ENCODE measurements at regions not wholly inside any gene's neighbourhood (a gene's known extent, or its start where the extent isn't known, plus 50 kb on each side); places are given as distances from the start of the nearest gene placed in this dataset.

DNA sequence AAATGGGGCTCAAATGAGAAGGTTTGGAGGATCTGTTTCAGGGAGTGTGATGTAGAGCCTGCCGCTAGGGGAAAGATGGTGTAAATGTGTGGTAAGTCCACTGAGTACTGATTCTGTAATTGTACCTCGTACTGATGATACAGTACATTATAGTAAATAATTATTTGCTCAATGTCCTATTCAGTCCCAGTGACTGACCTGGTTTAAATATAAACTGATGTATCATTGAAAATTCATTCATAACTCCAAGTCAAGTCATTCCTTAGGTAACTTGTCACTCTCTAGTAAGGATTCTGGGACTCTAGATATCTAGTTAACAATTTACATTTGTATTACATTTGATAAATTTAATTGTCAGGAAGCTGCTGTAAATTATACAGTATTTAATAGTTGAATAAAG, 667.3 kb downstream of the DTWD2 start:
- DNase-seq (ENCODE audit: low read depth) = no peak
- H3K4me3 ChIP-seq (ENCODE audit: control insufficient read depth, low read depth, low read length) = no peak overlapping the region
- TF ChIP-seq, protein P1, sequence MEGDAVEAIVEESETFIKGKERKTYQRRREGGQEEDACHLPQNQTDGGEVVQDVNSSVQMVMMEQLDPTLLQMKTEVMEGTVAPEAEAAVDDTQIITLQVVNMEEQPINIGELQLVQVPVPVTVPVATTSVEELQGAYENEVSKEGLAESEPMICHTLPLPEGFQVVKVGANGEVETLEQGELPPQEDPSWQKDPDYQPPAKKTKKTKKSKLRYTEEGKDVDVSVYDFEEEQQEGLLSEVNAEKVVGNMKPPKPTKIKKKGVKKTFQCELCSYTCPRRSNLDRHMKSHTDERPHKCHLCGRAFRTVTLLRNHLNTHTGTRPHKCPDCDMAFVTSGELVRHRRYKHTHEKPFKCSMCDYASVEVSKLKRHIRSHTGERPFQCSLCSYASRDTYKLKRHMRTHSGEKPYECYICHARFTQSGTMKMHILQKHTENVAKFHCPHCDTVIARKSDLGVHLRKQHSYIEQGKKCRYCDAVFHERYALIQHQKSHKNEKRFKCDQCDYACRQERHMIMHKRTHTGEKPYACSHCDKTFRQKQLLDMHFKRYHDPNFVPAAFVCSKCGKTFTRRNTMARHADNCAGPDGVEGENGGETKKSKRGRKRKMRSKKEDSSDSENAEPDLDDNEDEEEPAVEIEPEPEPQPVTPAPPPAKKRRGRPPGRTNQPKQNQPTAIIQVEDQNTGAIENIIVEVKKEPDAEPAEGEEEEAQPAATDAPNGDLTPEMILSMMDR (IDR thresholded peaks at IDR 0.05; ENCODE audit: control insufficient read depth, insufficient read depth, low read depth, low read length, missing control alignments) = no peak

DNA sequence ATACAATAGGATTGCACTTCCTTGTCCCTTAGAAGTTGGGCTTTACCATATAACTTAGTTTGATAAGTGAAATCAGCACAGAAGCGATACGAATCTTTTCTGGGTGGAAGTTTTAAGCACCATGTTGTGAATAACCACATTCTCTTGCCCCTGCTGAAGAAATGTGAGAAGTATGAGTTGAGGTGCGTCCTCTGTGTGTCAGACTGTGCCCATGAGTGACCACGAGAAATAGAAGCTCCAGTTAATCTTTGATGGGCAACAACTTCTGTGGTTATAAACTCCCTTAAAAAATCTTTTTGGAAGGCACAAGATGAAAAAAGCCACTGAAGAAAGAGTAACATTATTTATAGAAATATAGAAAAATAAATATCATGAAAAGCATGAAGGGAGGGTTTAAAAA, 668.2 kb downstream of the DTWD2 start:
- no peak for DNase-seq (ENCODE audit: low read depth)

DNA sequence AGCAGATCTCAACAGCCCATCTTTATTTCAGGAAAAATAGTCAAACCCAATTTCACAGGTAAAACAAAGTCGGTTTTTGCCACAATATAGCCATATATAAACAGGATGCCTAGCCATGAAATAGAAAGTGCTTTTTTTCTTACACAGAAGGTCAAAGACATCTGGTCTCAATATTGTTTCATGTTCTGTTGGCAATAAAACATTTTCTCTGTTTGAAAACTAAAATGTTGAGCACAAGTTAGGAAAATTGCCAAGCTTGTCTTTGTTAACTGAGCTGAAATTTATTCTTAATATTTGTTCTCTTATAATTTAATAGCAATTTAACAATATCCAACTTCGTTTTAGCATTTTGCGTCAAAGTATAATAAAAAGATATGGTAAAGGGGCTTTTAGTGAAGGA, 673.4 kb downstream of the DTWD2 start:
- H3K4me3 ChIP-seq (ENCODE audit: control insufficient read depth, low read depth, low read length) = no peak overlapping the region
- TF ChIP-seq, protein P1 (IDR thresholded peaks at IDR 0.05; ENCODE audit: control insufficient read depth, insufficient read depth, low read depth, low read length, missing control alignments) = no peak
- no peak for DNase-seq (ENCODE audit: low read depth)

More for the DNA sequence above, 668.2 kb downstream of the DTWD2 start:
- TF ChIP-seq, protein P1 (IDR thresholded peaks at IDR 0.05; ENCODE audit: control insufficient read depth, insufficient read depth, low read depth, low read length, missing control alignments) = no peak
- no peak overlapping the region for H3K4me3 ChIP-seq (ENCODE audit: control insufficient read depth, low read depth, low read length)

DNA sequence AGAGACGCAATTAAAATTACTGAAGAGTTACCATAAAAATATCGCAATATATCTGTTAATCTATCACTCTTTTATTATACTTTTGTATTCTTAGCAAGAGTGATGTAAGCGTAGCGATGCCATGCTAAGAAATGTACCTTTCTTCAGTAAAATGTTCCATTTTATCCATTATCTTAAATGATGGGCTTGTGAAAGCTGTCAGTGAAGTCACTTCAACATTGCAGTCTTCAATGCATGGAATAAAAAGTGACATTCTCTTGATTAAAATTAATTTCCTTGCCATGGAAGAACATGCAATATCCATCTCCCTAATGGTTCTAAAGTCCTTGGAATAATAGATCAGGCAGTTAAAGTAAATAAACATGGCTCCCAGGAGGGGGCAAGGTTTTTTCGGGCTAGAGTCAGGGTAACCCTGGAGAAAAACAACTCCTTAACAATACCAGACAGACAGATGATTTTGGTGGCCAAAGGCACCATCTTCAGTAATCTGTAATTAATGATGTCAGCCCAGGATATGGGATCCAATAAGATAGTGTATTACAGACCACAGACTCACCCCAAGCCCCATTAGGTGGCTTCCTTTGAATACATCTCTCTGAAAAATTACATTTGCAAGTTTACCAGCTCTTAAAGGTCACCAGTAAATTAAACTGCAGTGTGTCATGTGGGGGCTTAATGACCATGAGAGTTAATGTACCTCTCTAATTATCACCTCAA, 677.1 kb downstream of the DTWD2 start:
- TF ChIP-seq, protein P1 (IDR thresholded peaks at IDR 0.05; ENCODE audit: control insufficient read depth, insufficient read depth, low read depth, low read length, missing control alignments) = no peak
- no peak for DNase-seq (ENCODE audit: low read depth)
- no peak overlapping the region for H3K4me3 ChIP-seq (ENCODE audit: control insufficient read depth, low read depth, low read length)

DNA sequence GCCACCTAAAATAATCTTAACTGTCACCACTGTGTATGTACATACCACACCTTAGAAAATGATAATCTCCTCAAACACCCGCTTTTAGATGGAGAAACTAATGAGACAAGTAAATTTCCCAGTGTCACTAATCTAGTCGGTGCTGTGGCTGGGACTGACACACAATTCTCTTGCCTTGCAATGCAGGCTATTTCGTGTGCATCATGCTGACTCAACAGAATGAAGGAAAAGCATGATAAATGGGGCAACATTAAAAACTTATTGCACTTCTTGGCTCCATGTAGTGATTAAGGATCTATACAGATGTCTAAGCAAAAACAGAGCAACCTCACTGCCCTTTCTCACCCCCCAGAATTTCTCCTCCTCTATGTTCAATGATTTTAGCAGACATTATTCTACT, 677.9 kb downstream of the DTWD2 start:
- TF ChIP-seq, protein P1 (IDR thresholded peaks at IDR 0.05; ENCODE audit: control insufficient read depth, insufficient read depth, low read depth, low read length, missing control alignments) = no peak
- DNase-seq (ENCODE audit: low read depth) = no peak
- H3K4me3 ChIP-seq (ENCODE audit: control insufficient read depth, low read depth, low read length) = no peak overlapping the region

DNA sequence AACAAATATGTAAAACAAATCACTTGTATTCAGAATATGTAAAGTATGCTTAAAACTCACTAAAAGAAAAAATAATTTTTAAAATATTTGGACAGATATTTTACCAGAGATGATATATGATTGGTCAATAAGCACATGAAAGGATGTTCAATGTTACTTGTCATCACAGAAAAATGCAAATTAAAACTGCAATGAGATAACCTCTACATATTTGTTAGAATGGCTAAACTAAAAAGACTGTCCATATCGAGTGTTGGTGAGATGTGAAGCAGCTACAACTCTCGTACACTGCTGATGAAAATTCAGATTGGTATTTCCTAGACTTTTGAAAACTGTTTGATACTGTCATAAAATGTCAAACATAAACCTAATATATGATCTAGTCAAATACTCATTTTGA, 685.1 kb downstream of the DTWD2 start:
- H3K4me3 ChIP-seq (ENCODE audit: control insufficient read depth, low read depth, low read length) = no peak overlapping the region
- TF ChIP-seq, protein P1 (IDR thresholded peaks at IDR 0.05; ENCODE audit: control insufficient read depth, insufficient read depth, low read depth, low read length, missing control alignments) = no peak
- no peak for DNase-seq (ENCODE audit: low read depth)
